LNCaP clone FGC (cell line): ENCODE measurements at regions not wholly inside any gene's neighbourhood (a gene's known extent, or its start where the extent isn't known, plus 50 kb on each side); places are given as distances from the start of the nearest gene placed in this dataset.
"Not testable (repeated sequence)": the region's sequence is repeated elsewhere in the genome, so short reads cannot be mapped to it uniquely, and the experiment has no call there.

ENCODE experiments used
- DNase-seq: peaks from one replicate; pipeline ENCODE4 v3.0.0-alpha.2; 2011; ENCODE audit warnings: low read depth
- H3K4me3 ChIP-seq: 2 replicates; pipeline ENCODE4 v1.5.1; 2011; ENCODE audit warnings: mild to moderate bottlenecking, low read depth, low read length, control low read depth
- TF ChIP-seq, protein P1 (sequence below): IDR thresholded peaks from 2 replicates; pipeline ENCODE4 v1.5.1; 2012; ENCODE audit warnings: mild to moderate bottlenecking; ENCODE audit not compliant: control insufficient read depth, insufficient read depth; ENCODE audit errors: extremely low read depth

- no peak overlapping the region for H3K4me3 ChIP-seq
- no peak for DNase-seq
- TF ChIP-seq, protein P1, sequence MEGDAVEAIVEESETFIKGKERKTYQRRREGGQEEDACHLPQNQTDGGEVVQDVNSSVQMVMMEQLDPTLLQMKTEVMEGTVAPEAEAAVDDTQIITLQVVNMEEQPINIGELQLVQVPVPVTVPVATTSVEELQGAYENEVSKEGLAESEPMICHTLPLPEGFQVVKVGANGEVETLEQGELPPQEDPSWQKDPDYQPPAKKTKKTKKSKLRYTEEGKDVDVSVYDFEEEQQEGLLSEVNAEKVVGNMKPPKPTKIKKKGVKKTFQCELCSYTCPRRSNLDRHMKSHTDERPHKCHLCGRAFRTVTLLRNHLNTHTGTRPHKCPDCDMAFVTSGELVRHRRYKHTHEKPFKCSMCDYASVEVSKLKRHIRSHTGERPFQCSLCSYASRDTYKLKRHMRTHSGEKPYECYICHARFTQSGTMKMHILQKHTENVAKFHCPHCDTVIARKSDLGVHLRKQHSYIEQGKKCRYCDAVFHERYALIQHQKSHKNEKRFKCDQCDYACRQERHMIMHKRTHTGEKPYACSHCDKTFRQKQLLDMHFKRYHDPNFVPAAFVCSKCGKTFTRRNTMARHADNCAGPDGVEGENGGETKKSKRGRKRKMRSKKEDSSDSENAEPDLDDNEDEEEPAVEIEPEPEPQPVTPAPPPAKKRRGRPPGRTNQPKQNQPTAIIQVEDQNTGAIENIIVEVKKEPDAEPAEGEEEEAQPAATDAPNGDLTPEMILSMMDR, result no peak
These were observed 99.1 kb upstream of the PPP1R26 start for GRCh38 chr9:135380311-135380960.

DNA sequence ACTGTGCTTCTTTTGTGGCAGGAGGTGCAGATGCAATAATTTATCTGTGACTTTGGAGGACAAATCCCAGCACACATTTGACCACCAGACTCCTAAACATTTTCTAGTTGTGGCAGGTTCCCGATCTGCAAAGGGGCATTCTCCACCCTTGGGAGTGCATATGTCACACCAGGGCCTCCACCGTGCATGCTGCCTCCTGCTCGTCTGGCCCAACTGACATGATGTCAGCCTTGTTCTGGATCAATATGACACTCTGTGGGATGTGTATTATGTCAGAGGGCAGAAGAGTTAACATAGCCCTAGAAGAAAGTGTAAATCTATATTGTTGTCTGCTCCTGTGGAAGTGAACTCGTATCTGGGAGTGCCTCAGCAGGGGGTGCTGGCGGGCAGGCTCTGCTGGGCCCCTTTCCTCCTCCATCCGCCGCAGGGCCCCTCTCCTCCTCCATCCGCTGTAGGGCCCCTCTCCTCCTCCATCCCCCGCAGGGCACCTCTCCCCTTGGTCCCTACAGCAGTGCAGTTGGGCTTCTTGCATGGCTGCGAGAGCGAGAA is 97.7 kb upstream of the PPP1R26 start:
- TF ChIP-seq, protein P1, result no peak
- DNase-seq, result no peak
- no peak overlapping the region for H3K4me3 ChIP-seq

GRCh38 chr9:135384226-135384625 is 95.4 kb upstream of the PPP1R26 start:
- no peak for DNase-seq
- TF ChIP-seq, protein P1, result no peak
- no peak overlapping the region for H3K4me3 ChIP-seq

- not testable (repeated sequence) for H3K4me3 ChIP-seq, DNase-seq
These were observed 94.7 kb upstream of the PPP1R26 start for GRCh38 chr9:135384815-135385405.

DNA sequence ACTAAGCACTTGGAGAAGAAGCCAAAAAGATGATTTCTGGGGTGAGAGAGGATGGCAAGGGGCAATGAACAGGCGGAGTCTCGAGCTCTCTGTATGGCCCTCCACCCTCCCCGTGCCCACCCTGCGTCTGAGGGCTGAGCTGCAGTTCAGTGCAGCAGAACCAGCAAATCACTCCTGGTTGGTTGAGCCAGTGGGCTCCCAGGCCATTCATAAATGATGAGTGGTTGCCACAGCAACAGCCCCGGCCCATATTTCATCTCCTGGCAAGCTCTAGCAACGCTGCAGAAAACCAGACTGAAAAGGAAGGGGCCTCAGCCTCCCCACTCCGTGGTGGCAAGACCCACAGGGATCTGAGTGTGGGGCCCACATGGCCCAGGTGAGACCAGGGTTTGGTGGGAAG is 93.8 kb upstream of the PPP1R26 start:
- DNase-seq, result no peak
- TF ChIP-seq, protein P1, result no peak
- no peak overlapping the region for H3K4me3 ChIP-seq

- no peak for DNase-seq
- no peak overlapping the region for H3K4me3 ChIP-seq
- TF ChIP-seq, protein P1, result no peak
These were observed 91.6 kb upstream of the PPP1R26 start for GRCh38 chr9:135387976-135388375.

- no peak for DNase-seq
- TF ChIP-seq, protein P1, result no peak
- no peak overlapping the region for H3K4me3 ChIP-seq
These were observed 91.1 kb upstream of the PPP1R26 start for GRCh38 chr9:135388530-135388929.
